SH-SY5Y (cell line): ENCODE measurements at regions not wholly inside any gene's neighbourhood (a gene's known extent, or its start where the extent isn't known, plus 50 kb on each side); places are given as distances from the start of the nearest gene placed in this dataset.

Experiments
- GATA2 ChIP-seq: IDR thresholded peaks from 2 replicates; pipeline ENCODE4 v1.6.1; 2011; ENCODE audit warnings: mild to moderate bottlenecking, low read depth, low read length
- GATA3 ChIP-seq: IDR thresholded peaks from 2 replicates; pipeline ENCODE4 v1.6.1; 2011; ENCODE audit warnings: low read depth, mild to moderate bottlenecking, low read length, moderate library complexity

DNA sequence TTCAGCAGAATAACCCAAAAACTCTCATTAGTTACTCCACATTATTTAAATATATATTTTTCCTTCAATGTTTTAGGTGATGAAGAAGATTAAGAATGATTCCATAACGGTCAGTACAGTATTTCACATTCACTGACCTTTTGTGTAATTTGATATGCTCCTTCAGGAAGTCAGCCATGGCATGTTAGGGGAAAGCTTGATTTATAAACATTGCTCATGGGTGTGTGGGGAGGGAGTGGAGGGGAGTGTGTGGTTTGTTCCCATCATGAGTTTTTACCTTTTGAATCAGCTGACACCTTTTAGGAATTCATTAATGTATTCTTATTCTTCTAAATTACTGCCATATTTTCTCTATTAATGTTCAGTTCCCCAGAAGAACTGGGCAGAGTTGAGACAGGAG lies 240.2 kb downstream of the ATG4C start:
- TF ChIP-seq GATA2 (no peak), GATA3 (no peak)
